Mucosa of stomach (tissue), 1 donor: ENCODE measurements at regions not wholly inside any gene's neighbourhood (a gene's known extent, or its start where the extent isn't known, plus 50 kb on each side); places are given as distances from the start of the nearest gene placed in this dataset.

Source experiments
- H3K27me3 ChIP-seq: one replicate; pipeline ENCODE4 v1.7.0; 2013; ENCODE audit warnings: mild to moderate bottlenecking, low read length; ENCODE audit not compliant: control insufficient read depth, insufficient read depth
- H3K36me3 ChIP-seq: one replicate; pipeline ENCODE4 v1.7.0; 2013; ENCODE audit warnings: low read length; ENCODE audit not compliant: control insufficient read depth, insufficient read depth
- H3K4me1 ChIP-seq: one replicate; pipeline ENCODE4 v1.7.0; 2013; ENCODE audit warnings: mild to moderate bottlenecking, low read length; ENCODE audit not compliant: control insufficient read depth, insufficient read depth
- H3K4me3 ChIP-seq: one replicate; pipeline ENCODE4 v1.7.0; 2013; ENCODE audit warnings: low read length
- H3K9ac ChIP-seq: one replicate; pipeline ENCODE4 v1.7.0; 2013; ENCODE audit warnings: mild to moderate bottlenecking, low read length, moderate library complexity
- H3K9me3 ChIP-seq: one replicate; pipeline ENCODE4 v1.7.0; 2013; ENCODE audit warnings: mild to moderate bottlenecking, low read length, moderate library complexity; ENCODE audit not compliant: control insufficient read depth
- donor health status: Pancreatic carcinoma.

GRCh38 chr12:125882141-125882540, 816.9 kb downstream of the AACS start:
- Histone ChIP-seq H3K36me3 (no peaks in the 10 kb centered on the region), H3K4me1 (no peaks in the 10 kb centered on the region), H3K9ac (no peak overlapping the region), H3K9me3 (no peaks in the 10 kb centered on the region), H3K4me3 (no peak overlapping the region), H3K27me3 (no peaks in the 10 kb centered on the region)

GRCh38 chr12:125888921-125889320, 823.7 kb downstream of the AACS start:
- Histone ChIP-seq H3K27me3 (no peaks in the 10 kb centered on the region), H3K4me3 (no peak overlapping the region), H3K36me3 (no peaks in the 10 kb centered on the region), H3K9ac (no peak overlapping the region), H3K9me3 (no peaks in the 10 kb centered on the region), H3K4me1 (no peaks in the 10 kb centered on the region)

- Histone ChIP-seq H3K9ac (no peak overlapping the region), H3K4me3 (no peak overlapping the region), H3K9me3 (no peaks in the 10 kb centered on the region), H3K4me1 (no peaks in the 10 kb centered on the region), H3K27me3 (no peaks in the 10 kb centered on the region), H3K36me3 (no peaks in the 10 kb centered on the region)
These were observed 824.5 kb downstream of the AACS start for GRCh38 chr12:125889742-125890141.

- Histone ChIP-seq H3K9ac (no peak overlapping the region), H3K9me3 (no peaks in the 10 kb centered on the region), H3K4me1 (no peaks in the 10 kb centered on the region), H3K36me3 (no peaks in the 10 kb centered on the region), H3K4me3 (no peak overlapping the region), H3K27me3 (no peaks in the 10 kb centered on the region)
These were observed 825.2 kb downstream of the AACS start for GRCh38 chr12:125890366-125890905.

GRCh38 chr12:125890971-125891370, 825.7 kb downstream of the AACS start:
- H3K27me3 ChIP-seq: no peaks in the 10 kb centered on the region
- no peak overlapping the region for H3K9ac ChIP-seq
- no peaks in the 10 kb centered on the region for H3K36me3 ChIP-seq
- no peak overlapping the region for H3K4me3 ChIP-seq
- no peaks in the 10 kb centered on the region for H3K9me3 ChIP-seq
- H3K4me1 ChIP-seq: no peaks in the 10 kb centered on the region

- H3K27me3 ChIP-seq: no peaks in the 10 kb centered on the region
- H3K9ac ChIP-seq: no peak overlapping the region
- H3K4me3 ChIP-seq: no peak overlapping the region
These were observed 827.0 kb downstream of the AACS start for GRCh38 chr12:125892276-125892675.

GRCh38 chr12:125902991-125903390, 837.8 kb downstream of the AACS start:
- no peak overlapping the region for H3K9ac ChIP-seq
- H3K9me3 ChIP-seq: no peaks in the 10 kb centered on the region
- H3K4me3 ChIP-seq: no peak overlapping the region
- H3K36me3 ChIP-seq: no peaks in the 10 kb centered on the region
- no peaks in the 10 kb centered on the region for H3K4me1 ChIP-seq
- no peaks in the 10 kb centered on the region for H3K27me3 ChIP-seq

More at GRCh38 chr12:125892276-125892675, 827.0 kb downstream of the AACS start:
- Histone ChIP-seq H3K9me3 (no peaks in the 10 kb centered on the region), H3K4me1 (no peaks in the 10 kb centered on the region), H3K36me3 (no peaks in the 10 kb centered on the region)

- Histone ChIP-seq H3K4me1 (no peaks in the 10 kb centered on the region), H3K36me3 (no peaks in the 10 kb centered on the region), H3K27me3 (no peaks in the 10 kb centered on the region), H3K9ac (no peak overlapping the region), H3K4me3 (no peak overlapping the region), H3K9me3 (no peaks in the 10 kb centered on the region)
These were observed 842.1 kb downstream of the AACS start for GRCh38 chr12:125907351-125907750.

- Histone ChIP-seq H3K9ac (no peak overlapping the region), H3K9me3 (no peaks in the 10 kb centered on the region)
These were observed 854.7 kb downstream of the AACS start for GRCh38 chr12:125919856-125920470.

GRCh38 chr12:125922330-125922729, 857.1 kb downstream of the AACS start:
- no peak overlapping the region for H3K9ac ChIP-seq
- H3K27me3 ChIP-seq: no peaks in the 10 kb centered on the region
- no peaks in the 10 kb centered on the region for H3K4me1 ChIP-seq
- H3K9me3 ChIP-seq: no peaks in the 10 kb centered on the region
- H3K4me3 ChIP-seq: no peak overlapping the region
- H3K36me3 ChIP-seq: no peaks in the 10 kb centered on the region

More at GRCh38 chr12:125919856-125920470, 854.7 kb downstream of the AACS start:
- Histone ChIP-seq H3K36me3 (no peaks in the 10 kb centered on the region), H3K4me1 (no peaks in the 10 kb centered on the region), H3K27me3 (no peaks in the 10 kb centered on the region), H3K4me3 (no peak overlapping the region)

- no peak overlapping the region for H3K4me3 ChIP-seq
- H3K9me3 ChIP-seq: no peaks in the 10 kb centered on the region
- no peak overlapping the region for H3K9ac ChIP-seq
- no peaks in the 10 kb centered on the region for H3K36me3 ChIP-seq
- no peaks in the 10 kb centered on the region for H3K27me3 ChIP-seq
- H3K4me1 ChIP-seq: no peaks in the 10 kb centered on the region
These were observed 871.3 kb downstream of the AACS start for GRCh38 chr12:125936502-125936901.

- H3K9ac ChIP-seq: no peak overlapping the region
- H3K36me3 ChIP-seq: no peaks in the 10 kb centered on the region
- no peaks in the 10 kb centered on the region for H3K9me3 ChIP-seq
- no peak overlapping the region for H3K4me3 ChIP-seq
- H3K27me3 ChIP-seq: no peaks in the 10 kb centered on the region
- peaks cover 11% of the 10 kb centered on the region for H3K4me1 ChIP-seq
These were observed 879.2 kb downstream of the AACS start for GRCh38 chr12:125944446-125944845.

GRCh38 chr12:125949471-125949870, 884.2 kb downstream of the AACS start:
- Histone ChIP-seq H3K4me1 (no peaks in the 10 kb centered on the region), H3K9ac (no peak overlapping the region), H3K4me3 (no peak overlapping the region), H3K36me3 (no peaks in the 10 kb centered on the region), H3K27me3 (no peaks in the 10 kb centered on the region), H3K9me3 (no peaks in the 10 kb centered on the region)
